IMR-90 (cell line): ENCODE measurements at regions not wholly inside any gene's neighbourhood (a gene's known extent, or its start where the extent isn't known, plus 50 kb on each side); places are given as distances from the start of the nearest gene placed in this dataset.

ENCODE experiments used
- ATAC-seq: fragments of 200-7000 bp; cut with Tn5 transposase; 2 replicates; pipeline ENCODE4 v1.9.1; 2020; ENCODE audit warnings: low read depth, mild to moderate bottlenecking, moderate library complexity
- BruUV-seq: library from RNA; stranded (reverse); fragments of 400-500 nt; replicated peaks from 2 replicates; lab custom pipeline; 2021; lab: Mats Ljungman, UMichigan
- CTCF ChIA-PET: fragments of 300-600 bp; formaldehyde crosslinking; extraction: SDS; loops from one replicate; lab custom pipeline; 2021; ENCODE audit warnings: antibody characterized with exemption; lab: Yijun Ruan, JAX
- POLR2A ChIA-PET: fragments of 300-600 bp; sonication (Branson Sonifier 250); formaldehyde crosslinking; loops from one replicate; lab custom pipeline; 2022; ENCODE audit warnings: antibody characterized with exemption; ENCODE audit not compliant: unreplicated experiment; lab: Charles Lee
- DNase-seq: peaks from one replicate; pipeline ENCODE4 v3.0.0; 2013
- H2AFZ ChIP-seq: replicated peaks from 2 replicates; pipeline ENCODE3; 2013; ENCODE audit warnings: low read length, mild to moderate bottlenecking; ENCODE audit not compliant: poor library complexity
- H2AK5ac ChIP-seq: 2 replicates; pipeline ENCODE4 v1.6.1; 2013; ENCODE audit warnings: low read depth, low read length, inconsistent platforms
- H2AK9ac ChIP-seq: replicated peaks from 2 replicates; pipeline ENCODE3; 2013; ENCODE audit warnings: mild to moderate bottlenecking, low read depth, low read length, moderate library complexity; ENCODE audit not compliant: poor library complexity
- H2BK120ac ChIP-seq: 2 replicates; pipeline ENCODE4 v1.6.1; 2013; ENCODE audit warnings: low read depth, low read length, inconsistent platforms
- H2BK15ac ChIP-seq: 3 replicates; pipeline ENCODE4 v1.6.1; 2013; ENCODE audit warnings: low read depth, low read length, inconsistent platforms
- H2BK20ac ChIP-seq: 2 replicates; pipeline ENCODE4 v1.6.1; 2013; ENCODE audit warnings: low read depth, mild to moderate bottlenecking, inconsistent platforms, low read length, moderate library complexity
- H2BK5ac ChIP-seq: 2 replicates; pipeline ENCODE4 v1.6.1; 2013; ENCODE audit warnings: mild to moderate bottlenecking, low read depth, low read length, inconsistent platforms; ENCODE audit not compliant: poor library complexity, severe bottlenecking
- H3K14ac ChIP-seq: replicated peaks from 2 replicates; pipeline ENCODE4 v1.6.1; 2013; ENCODE audit warnings: low read depth, low read length, inconsistent platforms
- H3K18ac ChIP-seq: 2 replicates; pipeline ENCODE4 v1.6.1; 2013; ENCODE audit warnings: low read depth, low read length, control low read depth
- H3K23ac ChIP-seq: 2 replicates; pipeline ENCODE4 v1.6.1; 2013; ENCODE audit warnings: low read depth, low read length, inconsistent platforms
- H3K27ac ChIP-seq: 2 replicates; pipeline ENCODE4 v1.5.1; 2013; ENCODE audit warnings: mild to moderate bottlenecking, control low read depth, low read length; ENCODE audit not compliant: insufficient read depth
- H3K27me3 ChIP-seq: 2 replicates; pipeline ENCODE4 v1.6.1; 2013; ENCODE audit warnings: low read length; ENCODE audit not compliant: control insufficient read depth, insufficient read depth
- H3K36me3 ChIP-seq: 2 replicates; pipeline ENCODE4 v1.6.1; 2013; ENCODE audit warnings: low read length, mixed read lengths; ENCODE audit not compliant: control insufficient read depth, insufficient read depth
- H3K4ac ChIP-seq: 2 replicates; pipeline ENCODE4 v1.6.1; 2013; ENCODE audit warnings: low read depth, low read length, inconsistent platforms
- H3K4me1 ChIP-seq: 2 replicates; pipeline ENCODE4 v1.6.1; 2013; ENCODE audit warnings: low read length, mixed read lengths; ENCODE audit not compliant: control insufficient read depth, insufficient read depth
- H3K4me2 ChIP-seq: 2 replicates; pipeline ENCODE4 v1.6.1; 2013; ENCODE audit warnings: low read depth, mild to moderate bottlenecking, control low read depth, low read length, moderate library complexity
- H3K4me3 ChIP-seq: 2 replicates; pipeline ENCODE4 v1.5.1; 2013; ENCODE audit warnings: low read depth, mild to moderate bottlenecking, control low read depth, low read length, moderate library complexity; ENCODE audit not compliant: insufficient read depth
- H3K56ac ChIP-seq: 2 replicates; pipeline ENCODE4 v1.6.1; 2013; ENCODE audit warnings: low read length, inconsistent platforms; ENCODE audit not compliant: insufficient read depth; ENCODE audit errors: extremely low read depth
- H3K79me1 ChIP-seq, 2 experiments: 2 replicates each; pipeline ENCODE4 v1.6.1; 2013; ENCODE audit warnings: low read length in 2 of 2, inconsistent platforms in 1 of 2, low read depth in 1 of 2
- H3K9ac ChIP-seq: 2 replicates; pipeline ENCODE4 v1.6.1; 2013; ENCODE audit warnings: low read depth, low read length, control low read depth
- H3K9me1 ChIP-seq: 2 replicates; pipeline ENCODE4 v1.6.1; 2013; ENCODE audit warnings: low read length, inconsistent platforms; ENCODE audit not compliant: insufficient read depth
- H3K9me3 ChIP-seq: 2 replicates; pipeline ENCODE4 v1.6.1; 2013; ENCODE audit warnings: low read length; ENCODE audit not compliant: control insufficient read depth, insufficient read depth
- H4K20me1 ChIP-seq: 2 replicates; pipeline ENCODE4 v1.6.1; 2013; ENCODE audit warnings: low read length, inconsistent platforms; ENCODE audit not compliant: insufficient read depth
- H4K5ac ChIP-seq: 2 replicates; pipeline ENCODE4 v1.6.1; 2013; ENCODE audit warnings: mild to moderate bottlenecking, low read depth, low read length, control low read depth
- H4K8ac ChIP-seq, 2 experiments: 2 replicates each; pipeline ENCODE4 v1.6.1; 2013; ENCODE audit warnings: low read depth in 2 of 2, low read length in 2 of 2, control low read depth in 1 of 2, inconsistent platforms in 1 of 2
- H4K91ac ChIP-seq: 2 replicates; pipeline ENCODE4 v1.6.1; 2013; ENCODE audit warnings: low read depth, low read length, inconsistent platforms; ENCODE audit not compliant: insufficient read depth
- BHLHE40 ChIP-seq: fragments of 150-350 bp; IDR thresholded peaks from 2 replicates; pipeline ENCODE4 v1.6.1; 2016; ENCODE audit warnings: mild to moderate bottlenecking, low read depth, low read length
- CEBPB ChIP-seq: IDR thresholded peaks from 2 replicates; pipeline ENCODE4 v1.6.1; 2012; ENCODE audit warnings: low read depth, low read length, improper control_type of control experiment
- CHD1 ChIP-seq: IDR thresholded peaks from 2 replicates; pipeline ENCODE4 v1.6.1; 2012; ENCODE audit warnings: low read depth, low read length, improper control_type of control experiment
- FOS ChIP-seq: fragments of 150-350 bp; IDR thresholded peaks from 2 replicates; pipeline ENCODE4 v1.6.1; 2016; ENCODE audit warnings: low read depth, low read length
- MAFK ChIP-seq: IDR thresholded peaks from 2 replicates; pipeline ENCODE4 v1.6.1; 2012; ENCODE audit warnings: low read depth, low read length, improper control_type of control experiment
- MAZ ChIP-seq: IDR thresholded peaks from 2 replicates; pipeline ENCODE4 v1.6.1; 2012; ENCODE audit warnings: low read depth, mild to moderate bottlenecking, low read length, improper control_type of control experiment, moderate library complexity, borderline replicate concordance
- MXI1 ChIP-seq: IDR thresholded peaks from 2 replicates; pipeline ENCODE4 v1.6.1; 2012; ENCODE audit warnings: low read depth, mild to moderate bottlenecking, low read length, moderate library complexity, borderline replicate concordance
- POLR2A ChIP-seq: IDR thresholded peaks from 2 replicates; pipeline ENCODE4 v1.6.1; 2012; ENCODE audit warnings: mild to moderate bottlenecking, low read depth, low read length
- RAD21 ChIP-seq: IDR thresholded peaks from 2 replicates; pipeline ENCODE4 v1.6.1; 2012; ENCODE audit warnings: low read length, improper control_type of control experiment
- RCOR1 ChIP-seq: IDR thresholded peaks from 2 replicates; pipeline ENCODE4 v1.6.1; 2012; ENCODE audit warnings: mild to moderate bottlenecking, low read length, improper control_type of control experiment; ENCODE audit not compliant: insufficient replicate concordance
- RFX5 ChIP-seq: IDR thresholded peaks from 2 replicates; pipeline ENCODE4 v1.8.0; 2012; ENCODE audit warnings: low read depth, mild to moderate bottlenecking, low read length, moderate library complexity
- SMC3 ChIP-seq: fragments of 150-350 bp; IDR thresholded peaks from 2 replicates; pipeline ENCODE4 v1.6.1; 2016; ENCODE audit warnings: low read depth, mild to moderate bottlenecking, antibody characterized with exemption, low read length, moderate library complexity
- whole genome bisulfite sequencing, 2 experiments: methylation state at CpG; one replicate each; pipeline versions ENCODE4 v1.1.5 to v1.1.7; 2013; ENCODE audit warnings: missing lambda C conversion rate in 2 of 2; ENCODE audit not compliant: insufficient read length in 1 of 2; ENCODE audit errors: extremely low coverage in 2 of 2; 5-methylcytosine and 5-hydroxymethylcytosine counted together
- dilution Hi-C: fragments of 300-500 bp; cut with HindIII; formaldehyde crosslinking; loops from one replicate; pipeline ENCODE4 v1.14.3; 2018; ENCODE audit warnings: low sequenced_read_pairs; ENCODE audit not compliant: unreplicated experiment
- in situ Hi-C: fragments of 300-500 bp; cut with MboI; formaldehyde crosslinking; loops from 3 replicates; pipeline ENCODE4 v1.14.3; 2019; ENCODE audit warnings: low sequenced_read_pairs, inconsistent platforms, mixed read lengths
- intact Hi-C: fragments of 100-400 bp; cut with micrococcal nuclease; formaldehyde crosslinking; loops from 2 replicates; pipeline ENCODE4 v1.10.0; 2022
- TF ChIP-seq, protein P1 (sequence below): conservative IDR thresholded peaks from 2 replicates; pipeline ENCODE4 v1.5.1; 2012; ENCODE audit warnings: mild to moderate bottlenecking, low read depth, low read length, improper control_type of control experiment
- TF ChIP-seq, protein P2 (sequence below): fragments of 150-350 bp; IDR thresholded peaks from 2 replicates; pipeline ENCODE4 v1.6.1; 2017; ENCODE audit warnings: mild to moderate bottlenecking, antibody characterized with exemption, low read length, low read depth
- TF ChIP-seq, protein P3 (sequence below): fragments of 150-350 bp; IDR thresholded peaks from 2 replicates; pipeline ENCODE4 v1.6.1; 2016; ENCODE audit warnings: low read depth, mild to moderate bottlenecking, low read length, moderate library complexity, borderline replicate concordance

DNA sequence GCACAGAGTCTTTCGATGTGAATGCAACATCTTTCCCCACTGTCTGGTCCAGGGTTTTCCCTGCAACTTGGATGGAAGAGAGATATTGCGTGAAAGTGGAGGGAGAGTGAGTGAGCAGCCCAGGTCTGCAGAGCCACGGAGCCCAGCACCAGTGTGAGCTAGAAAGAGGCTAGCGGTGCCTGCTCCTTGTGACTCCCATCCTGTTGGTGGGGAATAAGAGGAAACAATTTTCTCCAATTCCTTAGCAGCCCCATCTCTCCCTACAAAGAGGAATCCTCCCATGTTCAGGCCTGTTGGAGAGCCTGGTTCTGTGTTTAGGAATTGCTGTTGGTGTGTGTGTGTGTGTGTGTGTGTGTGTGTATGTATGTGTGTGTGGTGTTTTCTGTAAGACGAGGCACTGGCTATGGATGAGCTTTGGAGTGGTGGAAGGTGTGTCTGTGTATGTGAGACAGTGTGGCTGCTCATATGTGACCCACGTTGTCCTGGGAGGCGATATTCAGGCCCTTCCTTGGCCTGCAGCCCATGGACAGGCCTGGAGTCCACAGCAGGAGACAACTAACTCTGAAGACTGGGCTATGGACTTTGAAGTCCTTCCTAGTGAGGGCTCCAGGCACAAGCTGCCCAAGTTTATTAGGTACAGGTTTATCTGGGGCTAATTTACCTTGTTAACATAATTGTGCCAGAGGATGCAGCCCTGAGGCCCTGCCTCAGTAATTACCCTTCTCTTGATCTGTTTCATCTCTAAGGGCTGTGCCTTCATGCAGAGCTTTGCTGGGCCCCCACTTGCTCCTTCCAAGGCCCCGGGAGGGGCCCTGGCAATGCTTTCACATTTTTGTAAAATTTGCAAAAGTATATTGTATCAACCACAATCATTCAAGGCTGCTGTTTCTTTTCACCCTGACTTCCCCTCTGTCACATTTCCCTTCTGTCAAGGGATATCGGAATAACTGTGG, 88.6 kb upstream of the HAAO start:
- Histone ChIP-seq H2BK5ac (no peak overlapping the region), H4K91ac (no peak overlapping the region), H3K4me1 (no peaks in the 10 kb centered on the region; the same call in 1 of the 2 replicates), H3K4me2 (no peak overlapping the region), H2BK120ac (no peak overlapping the region), H3K36me3 (no peaks in the 10 kb centered on the region), H3K9ac (no peak overlapping the region), H4K5ac (no peak overlapping the region), H3K18ac (no peak overlapping the region), H2BK20ac (no peak overlapping the region), H2AK9ac (no peak overlapping the region), H3K14ac (no peak overlapping the region), H3K9me1 (no peaks in the 10 kb centered on the region), H3K4ac (no peak overlapping the region), H3K27ac (no peak overlapping the region), H4K8ac (no peak overlapping the region), H3K56ac (no peak overlapping the region), H3K23ac (no peak overlapping the region), H2AFZ (no peak overlapping the region), H2BK15ac (no peak overlapping the region), H3K27me3 (no peaks in the 10 kb centered on the region; the same call in 1 of the 2 replicates), H3K79me1 (no peaks in the 10 kb centered on the region), H2AK5ac (no peak overlapping the region), H3K9me3 (no peaks in the 10 kb centered on the region), H3K4me3 (no peak overlapping the region), H4K20me1 (no peaks in the 10 kb centered on the region)
- WGBS, 2 experiments, result no CpG with 5 or more reads among the region's 9 CpGs
- no peak for DNase-seq
- BruUV-seq, result no TSS peak
- no peak for ATAC-seq
- dilution Hi-C loops, result no loop called here
- in situ Hi-C loops, result no loop called here
- intact Hi-C loops, result no loop called here
- ChIA-PET POLR2A (no interaction called here), CTCF (no interaction called here)
- TF ChIP-seq CEBPB (no peak), MAFK (no peak), POLR2A (no peak), RCOR1 (no peak), MAZ (no peak), RAD21 (no peak), CHD1 (no peak), BHLHE40 (no peak), RFX5 (no peak), FOS (no peak), SMC3 (no peak), MXI1 (no peak)
- TF ChIP-seq, protein P1, sequence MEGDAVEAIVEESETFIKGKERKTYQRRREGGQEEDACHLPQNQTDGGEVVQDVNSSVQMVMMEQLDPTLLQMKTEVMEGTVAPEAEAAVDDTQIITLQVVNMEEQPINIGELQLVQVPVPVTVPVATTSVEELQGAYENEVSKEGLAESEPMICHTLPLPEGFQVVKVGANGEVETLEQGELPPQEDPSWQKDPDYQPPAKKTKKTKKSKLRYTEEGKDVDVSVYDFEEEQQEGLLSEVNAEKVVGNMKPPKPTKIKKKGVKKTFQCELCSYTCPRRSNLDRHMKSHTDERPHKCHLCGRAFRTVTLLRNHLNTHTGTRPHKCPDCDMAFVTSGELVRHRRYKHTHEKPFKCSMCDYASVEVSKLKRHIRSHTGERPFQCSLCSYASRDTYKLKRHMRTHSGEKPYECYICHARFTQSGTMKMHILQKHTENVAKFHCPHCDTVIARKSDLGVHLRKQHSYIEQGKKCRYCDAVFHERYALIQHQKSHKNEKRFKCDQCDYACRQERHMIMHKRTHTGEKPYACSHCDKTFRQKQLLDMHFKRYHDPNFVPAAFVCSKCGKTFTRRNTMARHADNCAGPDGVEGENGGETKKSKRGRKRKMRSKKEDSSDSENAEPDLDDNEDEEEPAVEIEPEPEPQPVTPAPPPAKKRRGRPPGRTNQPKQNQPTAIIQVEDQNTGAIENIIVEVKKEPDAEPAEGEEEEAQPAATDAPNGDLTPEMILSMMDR, result no peak
- TF ChIP-seq, protein P2, sequence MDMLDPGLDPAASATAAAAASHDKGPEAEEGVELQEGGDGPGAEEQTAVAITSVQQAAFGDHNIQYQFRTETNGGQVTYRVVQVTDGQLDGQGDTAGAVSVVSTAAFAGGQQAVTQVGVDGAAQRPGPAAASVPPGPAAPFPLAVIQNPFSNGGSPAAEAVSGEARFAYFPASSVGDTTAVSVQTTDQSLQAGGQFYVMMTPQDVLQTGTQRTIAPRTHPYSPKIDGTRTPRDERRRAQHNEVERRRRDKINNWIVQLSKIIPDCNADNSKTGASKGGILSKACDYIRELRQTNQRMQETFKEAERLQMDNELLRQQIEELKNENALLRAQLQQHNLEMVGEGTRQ, result no peak
- TF ChIP-seq, protein P3, sequence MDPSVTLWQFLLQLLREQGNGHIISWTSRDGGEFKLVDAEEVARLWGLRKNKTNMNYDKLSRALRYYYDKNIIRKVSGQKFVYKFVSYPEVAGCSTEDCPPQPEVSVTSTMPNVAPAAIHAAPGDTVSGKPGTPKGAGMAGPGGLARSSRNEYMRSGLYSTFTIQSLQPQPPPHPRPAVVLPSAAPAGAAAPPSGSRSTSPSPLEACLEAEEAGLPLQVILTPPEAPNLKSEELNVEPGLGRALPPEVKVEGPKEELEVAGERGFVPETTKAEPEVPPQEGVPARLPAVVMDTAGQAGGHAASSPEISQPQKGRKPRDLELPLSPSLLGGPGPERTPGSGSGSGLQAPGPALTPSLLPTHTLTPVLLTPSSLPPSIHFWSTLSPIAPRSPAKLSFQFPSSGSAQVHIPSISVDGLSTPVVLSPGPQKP, result no peak
